HEK293 (cell line): ENCODE measurements at regions not wholly inside any gene's neighbourhood (a gene's known extent, or its start where the extent isn't known, plus 50 kb on each side); places are given as distances from the start of the nearest gene placed in this dataset.

Experiments
- BCL11A ChIP-seq: fragments of 450-650 bp; formaldehyde crosslinking; IDR thresholded peaks from 2 replicates; pipeline ENCODE4 v1.5.1; 2016; ENCODE audit warnings: low read depth, missing biosample characterization, missing genetic modification characterization
- KLF1 ChIP-seq: fragments of 450-650 bp; formaldehyde crosslinking; IDR thresholded peaks from 2 replicates; pipeline ENCODE4 v1.5.1; 2016; ENCODE audit warnings: missing biosample characterization, missing genetic modification characterization
- KLF7 ChIP-seq: fragments of 450-650 bp; formaldehyde crosslinking; IDR thresholded peaks from 2 replicates; pipeline ENCODE4 v1.5.1; 2016; ENCODE audit warnings: missing biosample characterization, missing genetic modification characterization, borderline replicate concordance
- MYNN ChIP-seq: fragments of 450-650 bp; formaldehyde crosslinking; IDR thresholded peaks from 2 replicates; pipeline ENCODE4 v1.5.1; 2016; ENCODE audit warnings: missing biosample characterization, missing genetic modification characterization, borderline replicate concordance
- RBAK ChIP-seq: fragments of 450-650 bp; formaldehyde crosslinking; IDR thresholded peaks from 2 replicates; pipeline ENCODE4 v1.5.1; 2016; ENCODE audit warnings: missing biosample characterization, missing genetic modification characterization
- SCRT2 ChIP-seq: fragments of 450-650 bp; formaldehyde crosslinking; IDR thresholded peaks from 2 replicates; pipeline ENCODE4 v1.5.1; 2016; ENCODE audit warnings: missing biosample characterization, missing genetic modification characterization
- SETDB1 ChIP-seq: IDR thresholded peaks from one replicate; pipeline ENCODE4 v1.6.1; 2017; ENCODE audit warnings: mild to moderate bottlenecking, low read length, moderate library complexity, mixed read lengths; ENCODE audit not compliant: insufficient read length
- SP2 ChIP-seq: fragments of 450-650 bp; formaldehyde crosslinking; IDR thresholded peaks from 2 replicates; pipeline ENCODE4 v1.5.1; 2016; ENCODE audit warnings: missing biosample characterization, missing genetic modification characterization
- TRIM28 ChIP-seq: IDR thresholded peaks from 2 replicates; pipeline ENCODE4 v1.6.1; 2011; ENCODE audit warnings: low read length, control low read depth, borderline replicate concordance
- ZEB2 ChIP-seq: fragments of 450-650 bp; formaldehyde crosslinking; IDR thresholded peaks from 2 replicates; pipeline ENCODE4 v1.5.1; 2016; ENCODE audit warnings: missing biosample characterization, missing genetic modification characterization
- ZFHX2 ChIP-seq: fragments of 450-650 bp; formaldehyde crosslinking; conservative IDR thresholded peaks from 2 replicates; pipeline ENCODE4 v1.5.1; 2016; ENCODE audit warnings: missing biosample characterization, missing genetic modification characterization
- ZNF138 ChIP-seq: fragments of 450-650 bp; formaldehyde crosslinking; IDR thresholded peaks from 2 replicates; pipeline ENCODE4 v1.5.1; 2016; ENCODE audit warnings: missing biosample characterization, missing genetic modification characterization, borderline replicate concordance
- ZNF223 ChIP-seq: fragments of 450-650 bp; formaldehyde crosslinking; IDR thresholded peaks from 2 replicates; pipeline ENCODE4 v1.5.1; 2016; ENCODE audit warnings: missing biosample characterization, missing genetic modification characterization
- ZNF23 ChIP-seq: fragments of 450-650 bp; formaldehyde crosslinking; IDR thresholded peaks from 2 replicates; pipeline ENCODE4 v1.5.1; 2016; ENCODE audit warnings: missing biosample characterization, missing genetic modification characterization, borderline replicate concordance
- ZNF248 ChIP-seq: fragments of 450-650 bp; formaldehyde crosslinking; IDR thresholded peaks from 2 replicates; pipeline ENCODE4 v1.5.1; 2017; ENCODE audit warnings: missing biosample characterization, missing genetic modification characterization
- ZNF266 ChIP-seq: fragments of 450-650 bp; formaldehyde crosslinking; IDR thresholded peaks from 2 replicates; pipeline ENCODE4 v1.5.1; 2016; ENCODE audit warnings: missing biosample characterization, missing genetic modification characterization, low read depth
- ZNF341 ChIP-seq: fragments of 450-650 bp; formaldehyde crosslinking; IDR thresholded peaks from 2 replicates; pipeline ENCODE4; 2016; ENCODE audit warnings: low read depth, missing biosample characterization, missing genetic modification characterization
- ZNF366 ChIP-seq: fragments of 450-650 bp; formaldehyde crosslinking; conservative IDR thresholded peaks from 2 replicates; pipeline ENCODE4 v1.5.1; 2016; ENCODE audit warnings: missing biosample characterization, missing genetic modification characterization
- ZNF37A ChIP-seq: fragments of 450-650 bp; IDR thresholded peaks from 2 replicates; pipeline ENCODE4 v1.5.1; 2018; ENCODE audit warnings: missing biosample characterization, missing genetic modification characterization
- ZNF426 ChIP-seq: fragments of 450-650 bp; formaldehyde crosslinking; IDR thresholded peaks from 2 replicates; pipeline ENCODE4 v1.5.1; 2017; ENCODE audit warnings: missing biosample characterization, missing genetic modification characterization, mild to moderate bottlenecking, inconsistent platforms, moderate library complexity
- ZNF549 ChIP-seq: fragments of 450-650 bp; IDR thresholded peaks from 2 replicates; pipeline ENCODE4 v1.5.1; 2018; ENCODE audit warnings: missing biosample characterization, missing genetic modification characterization, mild to moderate bottlenecking, inconsistent platforms, moderate library complexity
- ZNF555 ChIP-seq: fragments of 450-650 bp; formaldehyde crosslinking; conservative IDR thresholded peaks from 2 replicates; pipeline ENCODE4 v1.5.1; 2017; ENCODE audit warnings: missing biosample characterization, mild to moderate bottlenecking, missing genetic modification characterization, inconsistent platforms
- ZNF561 ChIP-seq: fragments of 450-650 bp; IDR thresholded peaks from 2 replicates; pipeline ENCODE4 v1.5.1; 2018; ENCODE audit warnings: missing biosample characterization, missing genetic modification characterization, borderline replicate concordance
- ZNF571 ChIP-seq: fragments of 450-650 bp; formaldehyde crosslinking; IDR thresholded peaks from 2 replicates; pipeline ENCODE4 v1.5.0; 2017; ENCODE audit warnings: missing biosample characterization, missing genetic modification characterization
- ZNF600 ChIP-seq: fragments of 450-650 bp; formaldehyde crosslinking; IDR thresholded peaks from 2 replicates; pipeline ENCODE4 v1.5.1; 2016; ENCODE audit warnings: missing biosample characterization, missing genetic modification characterization
- ZNF623 ChIP-seq: fragments of 450-650 bp; formaldehyde crosslinking; IDR thresholded peaks from 2 replicates; pipeline ENCODE4 v1.5.1; 2016; ENCODE audit warnings: missing biosample characterization, missing genetic modification characterization
- ZNF654 ChIP-seq: fragments of 450-650 bp; formaldehyde crosslinking; IDR thresholded peaks from 2 replicates; pipeline ENCODE4 v1.5.1; 2016; ENCODE audit warnings: low read depth, missing biosample characterization, missing genetic modification characterization
- ZNF768 ChIP-seq: fragments of 450-650 bp; formaldehyde crosslinking; IDR thresholded peaks from 2 replicates; pipeline ENCODE4 v1.5.1; 2018; ENCODE audit warnings: missing biosample characterization, mild to moderate bottlenecking, missing genetic modification characterization
- ZNF776 ChIP-seq: fragments of 450-650 bp; formaldehyde crosslinking; IDR thresholded peaks from 2 replicates; pipeline ENCODE4 v1.5.0; 2017; ENCODE audit warnings: missing biosample characterization, missing genetic modification characterization, borderline replicate concordance
- ZNF792 ChIP-seq: fragments of 450-650 bp; formaldehyde crosslinking; IDR thresholded peaks from 2 replicates; pipeline ENCODE4 v1.5.1; 2016; ENCODE audit warnings: missing biosample characterization, missing genetic modification characterization
- TF ChIP-seq, protein P1 (sequence below): fragments of 450-650 bp; IDR thresholded peaks from 2 replicates; pipeline ENCODE4 v1.5.1; 2018; ENCODE audit warnings: missing biosample characterization, mild to moderate bottlenecking, missing genetic modification characterization
- TF ChIP-seq, protein P2 (sequence below): fragments of 450-650 bp; formaldehyde crosslinking; IDR thresholded peaks from 2 replicates; pipeline ENCODE4 v1.5.1; 2017; ENCODE audit warnings: missing biosample characterization, missing genetic modification characterization
- TF ChIP-seq, protein P3 (sequence below): fragments of 450-650 bp; formaldehyde crosslinking; IDR thresholded peaks from 2 replicates; pipeline ENCODE4 v1.5.1; 2016; ENCODE audit warnings: missing biosample characterization, missing genetic modification characterization
- TF ChIP-seq, protein P4 (sequence below): fragments of 450-650 bp; formaldehyde crosslinking; IDR thresholded peaks from 2 replicates; pipeline ENCODE4 v1.5.1; 2016; ENCODE audit warnings: missing biosample characterization, missing genetic modification characterization

DNA sequence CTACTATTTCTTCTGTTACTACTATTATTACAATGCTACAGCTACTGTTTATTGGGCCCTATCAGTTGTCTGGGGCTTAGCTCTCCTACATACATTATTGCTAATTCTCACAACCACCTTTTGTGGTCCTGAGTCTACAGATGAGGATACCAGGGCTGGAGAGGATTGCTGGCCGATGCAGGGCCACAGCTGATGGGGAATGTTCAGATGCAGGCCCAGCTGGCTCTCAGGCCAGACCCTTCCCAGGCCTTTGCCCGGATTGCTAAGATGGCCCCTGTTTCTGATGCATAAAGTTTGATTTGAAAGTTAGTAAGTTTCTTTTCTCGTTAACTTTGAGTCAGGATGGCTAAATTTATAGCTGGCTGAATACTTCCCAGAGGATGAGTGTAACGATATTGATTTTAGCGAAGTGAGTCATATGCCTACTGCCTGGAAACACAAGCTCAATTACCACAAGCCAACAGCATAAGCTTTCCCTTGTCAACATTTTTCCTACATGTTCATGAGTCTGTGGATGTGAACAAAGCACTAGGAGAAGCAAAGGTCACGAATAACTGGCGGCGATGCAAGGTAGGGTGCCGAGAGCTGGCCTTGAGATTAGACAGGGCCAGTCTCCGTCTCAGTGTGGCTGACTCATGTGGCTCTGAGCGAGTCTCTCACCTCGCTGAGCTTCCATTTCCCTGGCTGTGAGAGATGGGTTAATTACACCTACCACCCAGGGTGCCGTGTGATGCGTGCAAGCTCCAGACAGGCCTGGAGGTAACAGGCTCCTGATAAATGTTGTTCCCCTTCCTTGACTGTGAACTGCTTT is 111.0 kb downstream of the BEGAIN start (continued):
- TF ChIP-seq ZNF768 (tag by site-specific recombination) (no peak), ZNF37A (tag by site-specific recombination) (no peak), ZEB2 (tag by site-specific recombination) (peak; percentile 98), ZNF223 (tag by site-specific recombination) (no peak), KLF7 (no peak), ZNF776 (tag by site-specific recombination) (no peak), SETDB1 (no peak), BCL11A (tag by site-specific recombination) (peak; percentile 93), ZNF600 (tag by site-specific recombination) (peak; percentile 95), ZNF426 (no peak), SCRT2 (tag by site-specific recombination) (peak; percentile 60), ZNF248 (tag by site-specific recombination) (no peak), ZNF366 (tag by site-specific recombination) (peak; percentile 98), ZNF549 (tag by site-specific recombination) (no peak), TRIM28 (peak; percentile 96), ZNF792 (tag by site-specific recombination) (no peak; the same call in 1 of the 2 replicates), SP2 (tag by site-specific recombination) (no peak), KLF1 (tag by site-specific recombination) (no peak), ZNF654 (tag by site-specific recombination) (peak; percentile 6; the same call in 1 of the 2 replicates), ZNF23 (tag by site-specific recombination) (no peak), ZNF555 (tag by site-specific recombination) (no peak), ZFHX2 (tag by site-specific recombination) (0 out of 2 replicates have a peak, but pooled peaks have one; percentile 6), MYNN (tag by site-specific recombination) (no peak; the same call in 1 of the 2 replicates), RBAK (tag by site-specific recombination) (no peak; the same call in 1 of the 2 replicates), ZNF571 (no peak), ZNF266 (no peak), ZNF138 (tag by site-specific recombination) (no peak), ZNF561 (tag by site-specific recombination) (peak; percentile 57), ZNF341 (no peak), ZNF623 (tag by site-specific recombination) (no peak)
- TF ChIP-seq, protein P1, sequence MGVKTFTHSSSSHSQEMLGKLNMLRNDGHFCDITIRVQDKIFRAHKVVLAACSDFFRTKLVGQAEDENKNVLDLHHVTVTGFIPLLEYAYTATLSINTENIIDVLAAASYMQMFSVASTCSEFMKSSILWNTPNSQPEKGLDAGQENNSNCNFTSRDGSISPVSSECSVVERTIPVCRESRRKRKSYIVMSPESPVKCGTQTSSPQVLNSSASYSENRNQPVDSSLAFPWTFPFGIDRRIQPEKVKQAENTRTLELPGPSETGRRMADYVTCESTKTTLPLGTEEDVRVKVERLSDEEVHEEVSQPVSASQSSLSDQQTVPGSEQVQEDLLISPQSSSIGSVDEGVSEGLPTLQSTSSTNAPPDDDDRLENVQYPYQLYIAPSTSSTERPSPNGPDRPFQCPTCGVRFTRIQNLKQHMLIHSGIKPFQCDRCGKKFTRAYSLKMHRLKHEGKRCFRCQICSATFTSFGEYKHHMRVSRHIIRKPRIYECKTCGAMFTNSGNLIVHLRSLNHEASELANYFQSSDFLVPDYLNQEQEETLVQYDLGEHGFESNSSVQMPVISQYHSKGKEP (tag by site-specific recombination): no peak
- TF ChIP-seq, protein P2, sequence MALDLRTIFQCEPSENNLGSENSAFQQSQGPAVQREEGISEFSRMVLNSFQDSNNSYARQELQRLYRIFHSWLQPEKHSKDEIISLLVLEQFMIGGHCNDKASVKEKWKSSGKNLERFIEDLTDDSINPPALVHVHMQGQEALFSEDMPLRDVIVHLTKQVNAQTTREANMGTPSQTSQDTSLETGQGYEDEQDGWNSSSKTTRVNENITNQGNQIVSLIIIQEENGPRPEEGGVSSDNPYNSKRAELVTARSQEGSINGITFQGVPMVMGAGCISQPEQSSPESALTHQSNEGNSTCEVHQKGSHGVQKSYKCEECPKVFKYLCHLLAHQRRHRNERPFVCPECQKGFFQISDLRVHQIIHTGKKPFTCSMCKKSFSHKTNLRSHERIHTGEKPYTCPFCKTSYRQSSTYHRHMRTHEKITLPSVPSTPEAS: no peak
- TF ChIP-seq, protein P3, sequence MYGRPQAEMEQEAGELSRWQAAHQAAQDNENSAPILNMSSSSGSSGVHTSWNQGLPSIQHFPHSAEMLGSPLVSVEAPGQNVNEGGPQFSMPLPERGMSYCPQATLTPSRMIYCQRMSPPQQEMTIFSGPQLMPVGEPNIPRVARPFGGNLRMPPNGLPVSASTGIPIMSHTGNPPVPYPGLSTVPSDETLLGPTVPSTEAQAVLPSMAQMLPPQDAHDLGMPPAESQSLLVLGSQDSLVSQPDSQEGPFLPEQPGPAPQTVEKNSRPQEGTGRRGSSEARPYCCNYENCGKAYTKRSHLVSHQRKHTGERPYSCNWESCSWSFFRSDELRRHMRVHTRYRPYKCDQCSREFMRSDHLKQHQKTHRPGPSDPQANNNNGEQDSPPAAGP (tag by site-specific recombination): peak; percentile 71
- TF ChIP-seq, protein P4, sequence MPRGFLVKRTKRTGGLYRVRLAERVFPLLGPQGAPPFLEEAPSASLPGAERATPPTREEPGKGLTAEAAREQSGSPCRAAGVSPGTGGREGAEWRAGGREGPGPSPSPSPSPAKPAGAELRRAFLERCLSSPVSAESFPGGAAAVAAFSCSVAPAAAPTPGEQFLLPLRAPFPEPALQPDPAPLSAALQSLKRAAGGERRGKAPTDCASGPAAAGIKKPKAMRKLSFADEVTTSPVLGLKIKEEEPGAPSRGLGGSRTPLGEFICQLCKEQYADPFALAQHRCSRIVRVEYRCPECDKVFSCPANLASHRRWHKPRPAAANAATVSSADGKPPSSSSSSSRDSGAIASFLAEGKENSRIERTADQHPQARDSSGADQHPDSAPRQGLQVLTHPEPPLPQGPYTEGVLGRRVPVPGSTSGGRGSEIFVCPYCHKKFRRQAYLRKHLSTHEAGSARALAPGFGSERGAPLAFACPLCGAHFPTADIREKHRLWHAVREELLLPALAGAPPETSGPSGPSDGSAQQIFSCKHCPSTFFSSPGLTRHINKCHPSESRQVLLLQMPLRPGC (tag by site-specific recombination): peak; percentile 97
